HEK293 (cell line): ENCODE measurements at regions not wholly inside any gene's neighbourhood (a gene's known extent, or its start where the extent isn't known, plus 50 kb on each side); places are given as distances from the start of the nearest gene placed in this dataset.

Experiments used
- CTCF ChIA-PET: fragments of 350-600 bp; formaldehyde crosslinking; extraction: SDS; loops from one replicate; lab custom pipeline; 2021; ENCODE audit warnings: antibody characterized with exemption; lab: Yijun Ruan, JAX
- POLR2A ChIA-PET: fragments of 300-600 bp; formaldehyde crosslinking; extraction: SDS; loops from one replicate; lab custom pipeline; 2020; ENCODE audit warnings: antibody characterized with exemption, inconsistent platforms; lab: Yijun Ruan, JAX
- H3K27ac ChIP-seq: fragments of 200-500 bp; sonication (Bioruptor generic); 2 replicates; pipeline ENCODE4 v1.5.1; 2014; ENCODE audit warnings: low read depth, low read length, control low read depth, inconsistent platforms; ENCODE audit errors: extremely low read depth
- H3K36me3 ChIP-seq, 2 experiments: fragments of 200-500 bp in 1 of 2; sonication (Bioruptor generic) in 1 of 2; 1 replicate in 1 of 2; 2 replicates in 1 of 2; pipeline ENCODE4 v1.5.1; 2014 to 2017; ENCODE audit warnings: inconsistent platforms in 2 of 2, low read length in 2 of 2; ENCODE audit not compliant: control insufficient read depth in 2 of 2, insufficient read depth in 1 of 2
- H3K4me1 ChIP-seq: fragments of 200-500 bp; sonication (Bioruptor generic); 2 replicates; pipeline ENCODE4 v1.5.1; 2014; ENCODE audit warnings: mild to moderate bottlenecking, low read length, inconsistent platforms; ENCODE audit not compliant: control insufficient read depth, insufficient read depth
- H3K4me3 ChIP-seq: 2 replicates; pipeline ENCODE4 v1.5.1; 2011; ENCODE audit warnings: low read depth, mild to moderate bottlenecking, control low read depth, low read length, moderate library complexity
- H3K9me3 ChIP-seq: fragments of 200-500 bp; sonication (Bioruptor generic); 2 replicates; pipeline ENCODE4 v1.5.1; 2014; ENCODE audit warnings: low read depth, low read length, inconsistent platforms; ENCODE audit not compliant: control insufficient read depth, insufficient read depth
- GLIS1 ChIP-seq: fragments of 450-650 bp; formaldehyde crosslinking; IDR thresholded peaks from 2 replicates; pipeline ENCODE4 v1.5.1; 2016; ENCODE audit warnings: missing biosample characterization, missing genetic modification characterization
- HIC1 ChIP-seq: fragments of 450-650 bp; formaldehyde crosslinking; IDR thresholded peaks from 2 replicates; pipeline ENCODE4 v1.5.1; 2016; ENCODE audit warnings: missing biosample characterization, missing genetic modification characterization
- KLF16 ChIP-seq: fragments of 450-650 bp; formaldehyde crosslinking; IDR thresholded peaks from 2 replicates; pipeline ENCODE4 v1.5.1; 2017; ENCODE audit warnings: missing biosample characterization, missing genetic modification characterization
- KLF17 ChIP-seq: fragments of 450-650 bp; formaldehyde crosslinking; IDR thresholded peaks from 2 replicates; pipeline ENCODE4 v1.5.1; 2016; ENCODE audit warnings: missing biosample characterization, missing genetic modification characterization
- KLF9 ChIP-seq: fragments of 450-650 bp; formaldehyde crosslinking; IDR thresholded peaks from 2 replicates; pipeline ENCODE4 v1.5.1; 2016; ENCODE audit warnings: missing biosample characterization, missing genetic modification characterization, low read depth
- MYNN ChIP-seq: fragments of 450-650 bp; formaldehyde crosslinking; IDR thresholded peaks from 2 replicates; pipeline ENCODE4 v1.5.1; 2016; ENCODE audit warnings: missing biosample characterization, missing genetic modification characterization, borderline replicate concordance
- ZBTB1 ChIP-seq: fragments of 450-650 bp; formaldehyde crosslinking; IDR thresholded peaks from 2 replicates; pipeline ENCODE4 v1.5.1; 2016; ENCODE audit warnings: missing biosample characterization, missing genetic modification characterization
- ZEB2 ChIP-seq: fragments of 450-650 bp; formaldehyde crosslinking; IDR thresholded peaks from 2 replicates; pipeline ENCODE4 v1.5.1; 2016; ENCODE audit warnings: missing biosample characterization, missing genetic modification characterization
- ZFHX2 ChIP-seq: fragments of 450-650 bp; formaldehyde crosslinking; conservative IDR thresholded peaks from 2 replicates; pipeline ENCODE4 v1.5.1; 2016; ENCODE audit warnings: missing biosample characterization, missing genetic modification characterization
- ZFP69B ChIP-seq: fragments of 450-650 bp; formaldehyde crosslinking; IDR thresholded peaks from 2 replicates; pipeline ENCODE4 v1.5.1; 2016; ENCODE audit warnings: missing biosample characterization, missing genetic modification characterization
- ZIC2 ChIP-seq: fragments of 450-650 bp; formaldehyde crosslinking; IDR thresholded peaks from 2 replicates; pipeline ENCODE4 v1.5.1; 2016; ENCODE audit warnings: missing biosample characterization, missing genetic modification characterization
- ZNF175 ChIP-seq: fragments of 450-650 bp; formaldehyde crosslinking; IDR thresholded peaks from 2 replicates; pipeline ENCODE4 v1.5.1; 2016; ENCODE audit warnings: missing biosample characterization, missing genetic modification characterization
- ZNF18 ChIP-seq: fragments of 450-650 bp; formaldehyde crosslinking; IDR thresholded peaks from 2 replicates; pipeline ENCODE4 v1.5.1; 2016; ENCODE audit warnings: missing biosample characterization, missing genetic modification characterization
- ZNF501 ChIP-seq: fragments of 450-650 bp; formaldehyde crosslinking; IDR thresholded peaks from 2 replicates; pipeline ENCODE4 v1.5.1; 2016; ENCODE audit warnings: missing biosample characterization, missing genetic modification characterization
- ZNF510 ChIP-seq: fragments of 450-650 bp; formaldehyde crosslinking; IDR thresholded peaks from 2 replicates; pipeline ENCODE4 v1.5.1; 2018; ENCODE audit warnings: mild to moderate bottlenecking, missing genetic modification characterization, missing biosample characterization; ENCODE audit not compliant: insufficient replicate concordance
- ZNF549 ChIP-seq: fragments of 450-650 bp; IDR thresholded peaks from 2 replicates; pipeline ENCODE4 v1.5.1; 2018; ENCODE audit warnings: missing biosample characterization, missing genetic modification characterization, mild to moderate bottlenecking, inconsistent platforms, moderate library complexity
- ZNF596 ChIP-seq: fragments of 450-650 bp; IDR thresholded peaks from 2 replicates; pipeline ENCODE4 v1.5.0; 2018; ENCODE audit warnings: missing biosample characterization, mild to moderate bottlenecking, missing genetic modification characterization, moderate library complexity
- ZNF664 ChIP-seq: fragments of 450-650 bp; formaldehyde crosslinking; IDR thresholded peaks from 2 replicates; pipeline ENCODE4 v1.5.1; 2016; ENCODE audit warnings: missing biosample characterization, missing genetic modification characterization
- ZNF768 ChIP-seq: fragments of 450-650 bp; formaldehyde crosslinking; IDR thresholded peaks from 2 replicates; pipeline ENCODE4 v1.5.1; 2018; ENCODE audit warnings: missing biosample characterization, mild to moderate bottlenecking, missing genetic modification characterization
- ZNF776 ChIP-seq: fragments of 450-650 bp; formaldehyde crosslinking; IDR thresholded peaks from 2 replicates; pipeline ENCODE4 v1.5.0; 2017; ENCODE audit warnings: missing biosample characterization, missing genetic modification characterization, borderline replicate concordance
- ZSCAN5A ChIP-seq: fragments of 450-650 bp; formaldehyde crosslinking; IDR thresholded peaks from 2 replicates; pipeline ENCODE4 v1.5.1; 2016; ENCODE audit warnings: missing biosample characterization, missing genetic modification characterization

GRCh38 chr3:165451371-165452070 lies 255.3 kb upstream of the SLITRK3 start:
- H3K36me3 ChIP-seq = no peaks in the 10 kb centered on the region
- no peak overlapping the region for H3K27ac ChIP-seq
- ChIA-PET POLR2A (no interaction called here), CTCF (no interaction called here)
- H3K4me3 ChIP-seq = no peak overlapping the region
- H3K9me3 ChIP-seq = no peaks in the 10 kb centered on the region
- H3K4me1 ChIP-seq = no peaks in the 10 kb centered on the region
- TF ChIP-seq KLF9 (tag by site-specific recombination) = no peak
- no peak for TF ChIP-seq ZEB2 (tag by site-specific recombination)
- no peak for TF ChIP-seq ZBTB1 (tag by site-specific recombination)
- TF ChIP-seq ZNF664 (tag by site-specific recombination) = no peak
- TF ChIP-seq ZFP69B (tag by site-specific recombination) = no peak
- TF ChIP-seq KLF16 = no peak
- no peak for TF ChIP-seq ZIC2
- TF ChIP-seq ZFHX2 (tag by site-specific recombination) = no peak
- no peak for TF ChIP-seq ZNF18 (tag by site-specific recombination)
- no peak for TF ChIP-seq ZNF501 (tag by site-specific recombination)
- TF ChIP-seq ZNF510 (tag by site-specific recombination) = no peak
- no peak for TF ChIP-seq GLIS1 (tag by site-specific recombination)
- no peak for TF ChIP-seq ZNF549 (tag by site-specific recombination)
- no peak for TF ChIP-seq HIC1 (tag by site-specific recombination)
- TF ChIP-seq KLF17 = no peak

- no peaks in the 10 kb centered on the region for H3K9me3 ChIP-seq
- CTCF ChIA-PET = interaction anchor here (0.7 kb wide), 1 partner anchor 212 kb away, joined by 3 read pairs; no protein-coding TSS in a partner anchor
- no peaks in the 10 kb centered on the region for H3K36me3 ChIP-seq
- TF ChIP-seq MYNN (tag by site-specific recombination) = no peak
- TF ChIP-seq ZNF175 (tag by site-specific recombination) = no peak
- no peak for TF ChIP-seq ZSCAN5A
- TF ChIP-seq ZNF776 (tag by site-specific recombination) = no peak
- TF ChIP-seq ZNF596 (tag by site-specific recombination) = no peak
- TF ChIP-seq ZNF768 (tag by site-specific recombination) = no peak
- TF ChIP-seq, all 188 proteins: peak for 0
- no peaks in the 10 kb centered on the region for H3K4me1 ChIP-seq
- POLR2A ChIA-PET = no interaction called here
- no peak overlapping the region for H3K4me3 ChIP-seq
- no peak overlapping the region for H3K27ac ChIP-seq
These were observed 250.4 kb upstream of the SLITRK3 start for GRCh38 chr3:165446555-165446954.
